CD1c-positive myeloid dendritic cell (primary cell): ENCODE measurements at regions not wholly inside any gene's neighbourhood (a gene's known extent, or its start where the extent isn't known, plus 50 kb on each side); places are given as distances from the start of the nearest gene placed in this dataset.
"Not testable (repeated sequence)": the region's sequence is repeated elsewhere in the genome, so short reads cannot be mapped to it uniquely, and the experiment has no call there.

Experiments used
- DNase-seq: peaks from one replicate; pipeline ENCODE4 v3.0.0-alpha.2; 2016; ENCODE audit errors: extremely low spot score

- DNase-seq = no peak
Measured at GRCh38 chr1:104946558-104947210, 1197.0 kb downstream of the AMY1C start.

GRCh38 chr1:104953555-104953954 is 1203.9 kb downstream of the AMY1C start:
- no peak for DNase-seq

DNA sequence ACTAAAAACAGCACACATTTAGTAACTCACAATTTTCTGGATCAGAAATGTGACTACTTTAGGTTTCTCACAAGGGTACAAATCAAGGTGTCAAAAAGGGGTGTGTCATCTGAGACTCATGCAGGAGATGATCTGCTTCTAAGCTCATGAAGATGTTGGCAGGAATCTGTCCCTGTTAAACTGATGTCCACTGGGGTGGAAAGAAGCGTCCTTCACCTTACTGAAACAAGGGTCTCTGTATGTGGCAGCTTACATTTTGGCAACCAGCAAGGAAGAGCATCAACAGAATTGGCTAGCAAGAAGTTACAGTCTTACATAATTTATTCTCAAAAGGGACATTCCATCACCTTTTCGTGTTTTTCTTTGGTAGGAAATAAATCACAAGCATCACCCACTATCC is 1223.8 kb downstream of the AMY1C start:
- DNase-seq = no peak

GRCh38 chr1:104979651-104980050 is 1230.0 kb downstream of the AMY1C start:
- DNase-seq = no peak

- no peak for DNase-seq
Measured at GRCh38 chr1:104987210-104987609, 1237.5 kb downstream of the AMY1C start.

DNA sequence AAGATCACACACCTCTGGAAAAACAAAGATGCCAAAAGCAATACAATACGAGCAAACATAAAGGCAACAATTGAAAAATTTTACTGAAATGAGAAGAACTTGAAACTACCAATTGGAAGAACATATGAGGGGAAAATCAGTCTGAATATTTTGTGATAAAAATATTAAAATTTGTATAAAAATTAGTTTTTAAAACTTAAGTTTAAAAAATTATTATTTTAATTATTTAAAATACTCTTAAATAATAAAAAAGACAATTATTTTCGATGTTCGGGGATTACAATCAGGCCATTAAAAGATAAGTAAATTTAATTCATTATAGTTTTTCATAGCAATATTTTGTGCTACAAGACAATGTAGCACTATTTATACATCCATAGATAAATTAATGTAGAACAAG is 1239.3 kb downstream of the AMY1C start:
- no peak for DNase-seq

DNA sequence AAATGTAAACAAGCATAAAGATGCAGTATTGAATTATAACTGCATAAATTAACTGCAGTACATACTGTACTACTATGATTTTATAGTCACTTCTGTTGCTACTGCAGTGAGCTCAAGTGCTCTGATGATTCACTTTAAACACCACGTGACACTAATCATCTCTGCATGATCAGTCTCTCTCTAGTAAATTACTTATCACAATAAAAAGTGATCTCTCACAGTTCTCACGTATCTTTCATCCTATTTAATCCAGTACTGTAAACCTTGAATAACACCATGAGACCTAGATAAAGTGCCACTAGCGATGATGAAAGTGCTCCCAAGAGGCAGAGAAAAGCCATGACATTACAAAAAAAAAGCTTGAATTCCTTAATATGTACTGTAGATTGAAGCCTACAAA is 1242.0 kb downstream of the AMY1C start:
- no peak for DNase-seq

- DNase-seq = no peak
Measured at GRCh38 chr1:105000793-105001192, 1251.1 kb downstream of the AMY1C start.

- DNase-seq = no peak
Measured at GRCh38 chr1:105004515-105004914, 1254.8 kb downstream of the AMY1C start.

DNA sequence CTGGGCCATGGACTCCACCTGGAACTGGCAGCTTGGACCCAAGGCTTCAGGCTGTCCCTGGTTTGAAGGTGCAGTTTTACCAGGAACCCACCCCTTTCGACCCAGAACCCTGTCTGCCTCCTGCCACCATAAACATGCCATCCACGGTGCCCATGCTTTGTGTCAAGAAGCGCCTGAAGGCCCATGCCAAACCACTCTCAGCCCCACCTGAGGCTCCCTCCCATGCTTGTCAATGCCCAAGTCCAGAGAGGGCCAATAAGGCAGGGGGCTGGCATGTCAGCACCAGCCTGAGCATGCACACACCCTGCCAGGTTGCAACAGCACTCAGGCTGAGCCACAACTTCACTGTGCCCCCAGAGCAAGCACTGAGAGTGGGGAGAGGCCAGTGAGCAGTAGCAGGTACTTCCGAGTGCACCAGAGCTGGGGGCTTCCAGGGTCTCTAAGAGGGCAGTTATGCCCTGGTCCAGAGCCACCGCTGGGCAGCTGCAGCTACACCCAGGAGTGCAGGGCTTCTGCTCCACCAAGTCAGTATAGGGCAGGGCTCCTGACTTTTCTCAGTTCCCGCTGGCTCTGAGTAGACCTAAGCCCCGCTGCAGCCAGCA is 1256.0 kb downstream of the AMY1C start:
- no peak for DNase-seq

DNA sequence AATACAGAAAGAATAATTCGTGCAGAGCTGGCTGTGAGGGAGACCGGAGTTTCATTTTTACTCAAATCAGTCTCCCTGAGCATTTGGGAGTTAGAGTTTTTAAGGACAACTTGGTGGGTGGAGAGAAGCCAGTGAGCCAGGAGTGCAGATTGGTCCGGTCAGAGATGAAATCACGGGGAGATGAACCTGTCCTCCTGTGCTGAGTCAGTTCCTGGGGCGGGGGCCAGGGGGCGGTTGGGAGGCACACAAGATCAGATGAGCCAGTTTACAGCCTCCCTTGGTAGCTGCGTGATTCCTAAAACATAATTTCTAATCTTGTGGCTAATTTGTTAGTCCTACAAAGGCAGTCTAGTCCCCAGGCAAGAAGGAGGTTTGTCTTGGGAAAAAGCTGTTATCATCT is 1267.9 kb downstream of the AMY1C start:
- no peak for DNase-seq

DNA sequence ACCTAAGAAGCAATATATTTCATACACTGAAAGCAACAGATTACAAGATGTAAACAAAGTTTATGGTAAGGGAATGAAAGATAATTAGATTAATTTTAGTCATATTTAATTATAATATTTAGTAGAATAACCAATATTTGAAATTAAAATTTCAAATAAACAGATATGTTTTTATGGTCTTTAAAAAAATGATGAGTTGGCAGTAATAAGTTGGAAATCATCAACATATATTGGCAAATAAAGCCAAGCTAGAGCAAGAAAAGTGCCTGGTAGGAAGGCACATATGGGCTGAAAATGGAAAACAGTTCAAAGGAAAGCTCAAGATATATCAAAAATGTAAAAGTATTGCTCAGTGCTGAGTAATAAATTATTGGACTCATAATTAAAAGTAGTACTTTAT is 1274.0 kb downstream of the AMY1C start:
- no peak for DNase-seq

DNA sequence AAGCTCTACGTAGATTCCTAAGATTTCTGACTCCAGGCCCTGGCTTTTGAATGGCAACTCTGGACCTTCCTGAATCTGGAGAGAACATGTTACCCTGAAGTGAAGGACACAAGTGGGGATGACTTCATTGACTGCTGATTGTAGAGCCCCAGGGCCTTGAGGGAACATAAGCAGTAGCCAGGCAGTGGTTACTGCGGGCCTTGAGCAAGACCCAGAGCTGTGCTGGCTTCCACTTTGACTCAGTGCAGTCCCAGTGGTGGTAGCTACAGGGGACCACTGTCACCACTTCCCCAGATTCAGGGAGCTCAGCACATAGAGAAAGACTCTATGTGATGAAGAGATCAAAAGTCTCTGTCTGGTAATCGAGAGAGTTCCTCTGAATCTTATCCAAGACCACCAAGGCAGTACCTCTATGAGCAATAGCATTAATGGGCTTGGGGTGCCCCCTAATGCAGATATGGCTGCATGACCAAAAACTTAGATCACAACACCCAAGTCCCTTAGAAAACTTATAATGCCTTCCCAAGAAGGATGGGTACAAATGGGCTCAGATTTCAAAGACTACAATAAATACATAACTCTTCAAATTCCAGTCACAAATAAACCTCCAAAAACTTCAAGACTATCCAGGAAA is 1278.3 kb downstream of the AMY1C start:
- DNase-seq = no peak

DNA sequence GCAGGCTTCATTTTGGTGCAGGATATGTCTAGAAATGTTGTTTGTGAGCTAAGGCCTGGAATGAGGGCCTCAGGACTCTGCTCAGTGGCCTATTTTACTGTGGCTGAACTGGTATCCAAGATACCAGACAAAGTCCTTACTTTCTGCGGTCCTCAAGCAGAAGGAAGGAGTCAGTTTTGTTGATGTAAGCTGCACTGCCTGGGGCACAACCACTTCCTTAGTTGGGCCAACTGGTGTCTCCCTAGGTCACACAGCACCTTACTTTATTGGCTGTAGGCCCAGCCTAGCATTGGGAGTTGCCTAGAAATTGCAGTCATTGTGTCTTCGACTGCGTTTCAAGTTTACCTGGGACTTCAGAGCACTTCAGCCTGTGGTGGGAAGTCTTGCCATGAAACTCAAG is 1322.7 kb downstream of the AMY1C start:
- no peak for DNase-seq

- DNase-seq = no peak
Measured at GRCh38 chr1:105072850-105073249, 1323.2 kb downstream of the AMY1C start.

DNA sequence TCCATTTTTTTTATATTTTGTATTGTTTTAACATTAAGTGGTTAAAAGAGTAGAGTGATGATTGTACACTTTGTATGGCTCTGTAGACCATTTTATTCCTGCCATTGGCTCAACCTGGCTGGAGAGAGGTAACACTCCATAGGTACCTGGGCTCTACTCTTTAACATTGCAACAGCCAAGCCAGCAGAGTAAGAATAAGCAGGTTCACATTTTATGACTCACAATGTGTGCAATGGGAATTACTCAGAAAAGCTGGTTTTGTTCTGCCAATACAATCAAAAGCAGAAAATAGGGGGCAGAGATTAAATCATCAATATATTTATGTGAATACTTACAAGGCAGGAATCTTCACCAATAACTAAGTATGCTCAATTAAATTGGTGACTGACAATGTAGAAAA is 1324.0 kb downstream of the AMY1C start:
- no peak for DNase-seq

DNA sequence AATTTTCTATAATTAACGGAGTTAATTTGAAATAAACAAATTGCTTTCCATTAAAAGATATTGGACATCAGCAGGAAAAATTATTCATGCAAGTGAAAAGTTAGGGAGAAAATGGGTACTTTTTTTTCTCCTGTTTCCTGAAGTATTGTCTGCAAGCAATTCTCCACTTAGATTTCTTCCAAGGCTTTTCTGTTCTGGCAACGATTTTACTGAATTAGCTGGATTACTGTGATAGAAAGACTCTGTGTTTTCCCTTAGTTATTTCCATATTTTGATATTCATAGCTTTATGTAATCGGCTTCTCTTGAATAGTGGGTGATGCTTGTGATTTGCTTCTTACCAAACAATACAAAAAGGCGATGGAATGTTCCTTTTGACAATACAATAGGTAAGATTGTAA is 1333.9 kb downstream of the AMY1C start:
- no peak for DNase-seq

DNA sequence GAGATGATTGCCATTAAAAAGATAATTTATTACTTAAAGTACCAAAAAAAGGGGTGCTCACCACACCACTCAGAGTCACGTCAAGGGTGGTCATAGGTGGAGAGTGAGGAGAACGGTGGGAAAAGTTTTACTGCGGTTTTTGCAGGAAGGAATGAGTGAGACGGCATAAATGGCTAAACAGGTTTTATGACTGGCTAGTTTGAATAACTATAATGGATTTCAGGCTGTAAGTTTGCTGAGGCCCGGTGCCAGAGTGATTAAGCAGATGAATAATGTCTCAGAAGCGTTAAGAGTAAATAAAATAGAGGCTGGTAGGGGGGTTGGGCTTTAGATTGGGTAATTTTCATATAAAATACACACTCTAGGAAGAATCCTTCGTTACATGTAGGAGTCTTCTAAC is 1337.8 kb downstream of the AMY1C start:
- no peak for DNase-seq

GRCh38 chr1:105088166-105088565 is 1338.5 kb downstream of the AMY1C start:
- DNase-seq = no peak

DNA sequence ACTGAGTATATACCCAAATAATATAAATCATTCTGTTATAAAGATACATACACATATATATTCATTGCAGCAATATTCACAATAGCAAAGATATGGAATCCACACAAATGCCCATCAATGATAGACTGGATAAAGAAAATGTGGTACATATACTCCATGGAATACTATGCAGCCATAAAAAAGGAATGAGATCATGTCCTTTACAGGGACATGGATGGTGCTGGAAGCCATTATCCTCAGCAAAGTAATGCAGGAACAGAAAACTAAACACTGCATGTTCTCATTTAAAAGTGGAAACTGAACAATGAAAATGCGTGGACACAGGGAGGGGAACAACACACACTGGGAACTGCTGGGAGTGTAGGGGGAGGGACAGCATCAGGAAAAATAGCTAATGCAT is 1344.2 kb downstream of the AMY1C start:
- DNase-seq = not testable (repeated sequence)

GRCh38 chr1:105100102-105100501 is 1350.4 kb downstream of the AMY1C start:
- DNase-seq = no peak

- no peak for DNase-seq
Measured at GRCh38 chr1:105101261-105101660, 1351.6 kb downstream of the AMY1C start.

GRCh38 chr1:105102371-105102770 is 1352.7 kb downstream of the AMY1C start:
- no peak for DNase-seq

DNA sequence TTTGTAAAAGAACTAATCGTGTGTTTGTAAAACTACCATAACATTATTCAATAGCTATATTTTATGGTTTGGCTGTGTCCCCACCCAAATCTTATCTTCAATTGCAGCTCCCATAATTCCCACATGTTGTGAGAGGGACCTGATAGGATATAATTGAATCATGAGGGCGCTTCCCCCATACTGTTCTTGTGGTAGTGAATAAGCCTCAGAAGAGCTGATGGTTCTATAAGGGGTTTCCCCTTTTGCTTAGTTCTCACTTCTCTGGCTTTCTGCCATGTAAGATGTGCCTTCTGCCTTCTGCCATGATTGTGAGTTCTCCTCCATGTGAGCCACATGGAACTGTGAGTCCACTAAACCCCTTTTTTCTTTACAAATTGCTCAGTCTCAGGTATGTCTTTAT is 1372.3 kb downstream of the AMY1C start:
- DNase-seq = no peak
